ENCODE measurements at regions not wholly inside any gene's neighbourhood (a gene's known extent, or its start where the extent isn't known, plus 50 kb on each side); places are given as distances from the start of the nearest gene placed in this dataset.
"Not testable (repeated sequence)": the region's sequence is repeated elsewhere in the genome, so short reads cannot be mapped to it uniquely, and the experiment has no call there.

- TF ChIP-seq FOXM1 (IDR thresholded peaks at IDR 0.05; ENCODE audit: low read depth): no peak
- no peak for TF ChIP-seq IRF3 (IDR thresholded peaks at IDR 0.05; ENCODE audit: low read depth, low read length)
- TF ChIP-seq MEF2A (IDR thresholded peaks at IDR 0.05; ENCODE audit: borderline replicate concordance, low read depth): no peak
Observed at GRCh38 chr17:27106982-27107360, 186.9 kb upstream of the WSB1 start (continued).

DNA sequence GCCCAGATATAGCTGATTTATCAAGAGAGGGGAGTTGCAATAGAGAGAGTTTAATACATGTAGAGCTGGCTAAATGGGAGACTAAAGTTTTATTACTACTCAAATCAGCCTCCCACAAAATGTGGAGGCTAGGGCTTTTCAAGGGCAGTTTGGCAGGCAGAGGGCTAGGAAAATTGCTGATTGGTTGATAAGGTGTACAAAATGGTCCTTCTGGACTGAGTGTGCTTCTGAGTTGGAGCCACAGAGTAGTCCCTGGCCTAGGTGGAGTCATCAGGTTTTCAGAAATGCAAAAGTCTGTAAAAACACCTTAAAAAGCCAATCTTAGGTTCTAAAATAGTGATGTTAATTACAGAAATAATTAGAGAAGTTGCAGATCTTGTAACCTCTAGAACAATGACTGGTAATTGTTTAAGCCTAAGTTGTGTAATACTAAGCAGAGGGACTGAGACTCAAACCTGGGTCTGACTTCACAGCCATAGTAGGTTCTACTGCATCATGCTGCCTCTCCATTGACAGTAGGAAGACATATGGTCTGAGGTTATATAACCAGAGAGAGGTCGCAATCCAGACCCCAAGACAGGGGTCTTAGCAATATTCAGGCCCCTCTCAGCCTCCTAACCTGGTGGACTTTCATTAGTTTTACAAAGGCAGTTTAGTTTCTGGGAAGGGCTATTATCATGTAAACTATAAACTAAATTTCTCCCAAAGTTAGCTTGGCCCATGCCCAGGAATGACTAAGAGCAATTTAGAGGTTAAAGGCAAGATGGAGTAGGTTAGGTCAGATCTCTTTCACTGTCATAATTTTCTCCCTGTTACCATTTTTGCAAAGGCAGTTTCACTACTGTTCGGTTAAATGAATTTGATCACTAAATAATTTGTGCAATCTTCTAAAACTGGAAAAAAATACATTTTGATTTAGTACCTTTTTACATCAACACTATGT is 186.3 kb upstream of the WSB1 start:
- H4K20me1 ChIP-seq (ENCODE audit: insufficient read depth); H3K4me2 ChIP-seq; DNase-seq; H3K9ac ChIP-seq; H3K27me3 ChIP-seq (ENCODE audit: insufficient read depth); H3K9me2 ChIP-seq; H3K4me1 ChIP-seq (ENCODE audit: control insufficient read depth in 1 of 2, insufficient read depth in 2 of 2, low read depth in 1 of 2, low read length in 1 of 2); H3K9me3 ChIP-seq; H3K4me3 ChIP-seq (ENCODE audit: low read depth in 2 of 2, low read length in 1 of 2); H3K27ac ChIP-seq (ENCODE audit: low read depth in 2 of 2, low read length in 1 of 2); H2AFZ ChIP-seq (ENCODE audit: low read depth); CTCF ChIA-PET: not testable (repeated sequence)
- Histone ChIP-seq H3F3A (replicated peaks; ENCODE audit: insufficient read depth) (peaks cover 11% of the 10 kb centered on the region), H3K79me2 (ENCODE audit: insufficient read depth) (peaks cover 78% of the 10 kb centered on the region), H3K36me3 (replicated peaks in 1 of 2; ENCODE audit: control insufficient read depth in 1 of 2, insufficient read depth in 2 of 2, low read length in 1 of 2) (peaks cover 0 to 27% of the 10 kb centered on the region in 2 experiments)
- 62% methylated on average over 2 of the region's 2 CpGs for WGBS (ENCODE audit: low lambda C conversion rate)
- POLR2A ChIA-PET: interaction anchor here (0.9 kb wide), 1 partner anchor 18 kb away, joined by 3 read pairs; no protein-coding TSS in a partner anchor

GRCh38 chr17:27109346-27109745 is 184.6 kb upstream of the WSB1 start:
- TF ChIP-seq REST (IDR thresholded peaks at IDR 0.05; ENCODE audit: low read depth, low read length): no peak
- TF ChIP-seq EZH2phosphoT487 (IDR thresholded peaks at IDR 0.05; ENCODE audit: borderline replicate concordance, low read depth): no peak
- no peak for TF ChIP-seq GABPA (IDR thresholded peaks at IDR 0.05; ENCODE audit: low read depth)
- no peak for TF ChIP-seq SIN3A (IDR thresholded peaks at IDR 0.05; ENCODE audit: borderline replicate concordance, low read depth, low read length)
- no peak for TF ChIP-seq GATA2 (CRISPR knock-in tag; IDR thresholded peaks at IDR 0.05)
- no peak for TF ChIP-seq FOXM1 (IDR thresholded peaks at IDR 0.05; ENCODE audit: low read depth)
- no peak for TF ChIP-seq TAF1 (IDR thresholded peaks at IDR 0.05; ENCODE audit: borderline replicate concordance, low read depth, low read length)
- TF ChIP-seq SMC3 (IDR thresholded peaks at IDR 0.05; ENCODE audit: low read depth, low read length): no peak
- no peak for TF ChIP-seq MEF2A (IDR thresholded peaks at IDR 0.05; ENCODE audit: borderline replicate concordance, low read depth)
- TF ChIP-seq, protein P1, sequence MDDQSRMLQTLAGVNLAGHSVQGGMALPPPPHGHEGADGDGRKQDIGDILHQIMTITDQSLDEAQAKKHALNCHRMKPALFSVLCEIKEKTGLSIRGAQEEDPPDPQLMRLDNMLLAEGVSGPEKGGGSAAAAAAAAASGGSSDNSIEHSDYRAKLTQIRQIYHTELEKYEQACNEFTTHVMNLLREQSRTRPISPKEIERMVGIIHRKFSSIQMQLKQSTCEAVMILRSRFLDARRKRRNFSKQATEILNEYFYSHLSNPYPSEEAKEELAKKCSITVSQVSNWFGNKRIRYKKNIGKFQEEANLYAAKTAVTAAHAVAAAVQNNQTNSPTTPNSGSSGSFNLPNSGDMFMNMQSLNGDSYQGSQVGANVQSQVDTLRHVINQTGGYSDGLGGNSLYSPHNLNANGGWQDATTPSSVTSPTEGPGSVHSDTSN (IDR thresholded peaks at IDR 0.05): no peak
- no peak for TF ChIP-seq RXRA (IDR thresholded peaks at IDR 0.05; ENCODE audit: borderline replicate concordance, low read depth)
- no peak for TF ChIP-seq ELF1 (IDR thresholded peaks at IDR 0.05)
- no peak for TF ChIP-seq NFIC (IDR thresholded peaks at IDR 0.05; ENCODE audit: borderline replicate concordance)
- TF ChIP-seq IRF3 (IDR thresholded peaks at IDR 0.05; ENCODE audit: low read depth, low read length): no peak
- no peak for TF ChIP-seq TCF12 (IDR thresholded peaks at IDR 0.05)
- no peak overlapping the region for H3K4me2 ChIP-seq
- peaks cover 11% of the 10 kb centered on the region for H3F3A ChIP-seq (replicated peaks; ENCODE audit: insufficient read depth)
- no peak overlapping the region for H3K4me3 ChIP-seq (ENCODE audit: low read depth in 2 of 2, low read length in 1 of 2)
- peaks cover 0 to 27% of the 10 kb centered on the region in 2 experiments for H3K36me3 ChIP-seq (replicated peaks in 1 of 2; ENCODE audit: control insufficient read depth in 1 of 2, insufficient read depth in 2 of 2, low read length in 1 of 2)
- DNase-seq: no peak
- peaks cover 80% of the 10 kb centered on the region for H3K79me2 ChIP-seq (ENCODE audit: insufficient read depth)
- H4K20me1 ChIP-seq (ENCODE audit: insufficient read depth): no peaks in the 10 kb centered on the region
- H3K4me1 ChIP-seq (ENCODE audit: control insufficient read depth in 1 of 2, insufficient read depth in 2 of 2, low read depth in 1 of 2, low read length in 1 of 2): no peaks in the 10 kb centered on the region
- no peak overlapping the region for H3K9ac ChIP-seq
- H2AFZ ChIP-seq (ENCODE audit: low read depth): no peak overlapping the region
- H3K9me2 ChIP-seq: no peaks in the 10 kb centered on the region
- H3K9me3 ChIP-seq: no peaks in the 10 kb centered on the region; the same call in 1 of the 2 replicates
- ChIA-PET POLR2A (no interaction called here), CTCF (no interaction called here)
- no peaks in the 10 kb centered on the region for H3K27me3 ChIP-seq (ENCODE audit: insufficient read depth)
- H3K27ac ChIP-seq (ENCODE audit: low read depth in 2 of 2, low read length in 1 of 2): no peak overlapping the region

Data from SK-N-SH (cell line).